IMR-90 (cell line): ENCODE measurements at regions not wholly inside any gene's neighbourhood (a gene's known extent, or its start where the extent isn't known, plus 50 kb on each side); places are given as distances from the start of the nearest gene placed in this dataset.

Experiments
- ATAC-seq: fragments of 200-7000 bp; cut with Tn5 transposase; 2 replicates; pipeline ENCODE4 v1.9.1; 2020; ENCODE audit warnings: low read depth, mild to moderate bottlenecking, moderate library complexity
- BruUV-seq: library from RNA; stranded (reverse); fragments of 400-500 nt; replicated peaks from 2 replicates; lab custom pipeline; 2021; lab: Mats Ljungman, UMichigan
- CTCF ChIA-PET: fragments of 300-600 bp; formaldehyde crosslinking; extraction: SDS; loops from one replicate; lab custom pipeline; 2021; ENCODE audit warnings: antibody characterized with exemption; lab: Yijun Ruan, JAX
- POLR2A ChIA-PET: fragments of 300-600 bp; sonication (Branson Sonifier 250); formaldehyde crosslinking; loops from one replicate; lab custom pipeline; 2022; ENCODE audit warnings: antibody characterized with exemption; ENCODE audit not compliant: unreplicated experiment; lab: Charles Lee
- DNase-seq: peaks from one replicate; pipeline ENCODE4 v3.0.0; 2013
- H2AFZ ChIP-seq: replicated peaks from 2 replicates; pipeline ENCODE3; 2013; ENCODE audit warnings: low read length, mild to moderate bottlenecking; ENCODE audit not compliant: poor library complexity
- H2AK5ac ChIP-seq: 2 replicates; pipeline ENCODE4 v1.6.1; 2013; ENCODE audit warnings: low read depth, low read length, inconsistent platforms
- H2AK9ac ChIP-seq: replicated peaks from 2 replicates; pipeline ENCODE3; 2013; ENCODE audit warnings: mild to moderate bottlenecking, low read depth, low read length, moderate library complexity; ENCODE audit not compliant: poor library complexity
- H2BK120ac ChIP-seq: 2 replicates; pipeline ENCODE4 v1.6.1; 2013; ENCODE audit warnings: low read depth, low read length, inconsistent platforms
- H2BK15ac ChIP-seq: 3 replicates; pipeline ENCODE4 v1.6.1; 2013; ENCODE audit warnings: low read depth, low read length, inconsistent platforms
- H2BK20ac ChIP-seq: 2 replicates; pipeline ENCODE4 v1.6.1; 2013; ENCODE audit warnings: low read depth, mild to moderate bottlenecking, inconsistent platforms, low read length, moderate library complexity
- H2BK5ac ChIP-seq: 2 replicates; pipeline ENCODE4 v1.6.1; 2013; ENCODE audit warnings: mild to moderate bottlenecking, low read depth, low read length, inconsistent platforms; ENCODE audit not compliant: poor library complexity, severe bottlenecking
- H3K14ac ChIP-seq: replicated peaks from 2 replicates; pipeline ENCODE4 v1.6.1; 2013; ENCODE audit warnings: low read depth, low read length, inconsistent platforms
- H3K18ac ChIP-seq: 2 replicates; pipeline ENCODE4 v1.6.1; 2013; ENCODE audit warnings: low read depth, low read length, control low read depth
- H3K23ac ChIP-seq: 2 replicates; pipeline ENCODE4 v1.6.1; 2013; ENCODE audit warnings: low read depth, low read length, inconsistent platforms
- H3K27ac ChIP-seq: 2 replicates; pipeline ENCODE4 v1.5.1; 2013; ENCODE audit warnings: mild to moderate bottlenecking, control low read depth, low read length; ENCODE audit not compliant: insufficient read depth
- H3K27me3 ChIP-seq: 2 replicates; pipeline ENCODE4 v1.6.1; 2013; ENCODE audit warnings: low read length; ENCODE audit not compliant: control insufficient read depth, insufficient read depth
- H3K36me3 ChIP-seq: 2 replicates; pipeline ENCODE4 v1.6.1; 2013; ENCODE audit warnings: low read length, mixed read lengths; ENCODE audit not compliant: control insufficient read depth, insufficient read depth
- H3K4ac ChIP-seq: 2 replicates; pipeline ENCODE4 v1.6.1; 2013; ENCODE audit warnings: low read depth, low read length, inconsistent platforms
- H3K4me1 ChIP-seq: 2 replicates; pipeline ENCODE4 v1.6.1; 2013; ENCODE audit warnings: low read length, mixed read lengths; ENCODE audit not compliant: control insufficient read depth, insufficient read depth
- H3K4me2 ChIP-seq: 2 replicates; pipeline ENCODE4 v1.6.1; 2013; ENCODE audit warnings: low read depth, mild to moderate bottlenecking, control low read depth, low read length, moderate library complexity
- H3K4me3 ChIP-seq: 2 replicates; pipeline ENCODE4 v1.5.1; 2013; ENCODE audit warnings: low read depth, mild to moderate bottlenecking, control low read depth, low read length, moderate library complexity; ENCODE audit not compliant: insufficient read depth
- H3K56ac ChIP-seq: 2 replicates; pipeline ENCODE4 v1.6.1; 2013; ENCODE audit warnings: low read length, inconsistent platforms; ENCODE audit not compliant: insufficient read depth; ENCODE audit errors: extremely low read depth
- H3K79me1 ChIP-seq, 2 experiments: 2 replicates each; pipeline ENCODE4 v1.6.1; 2013; ENCODE audit warnings: low read length in 2 of 2, inconsistent platforms in 1 of 2, low read depth in 1 of 2
- H3K9ac ChIP-seq: 2 replicates; pipeline ENCODE4 v1.6.1; 2013; ENCODE audit warnings: low read depth, low read length, control low read depth
- H3K9me1 ChIP-seq: 2 replicates; pipeline ENCODE4 v1.6.1; 2013; ENCODE audit warnings: low read length, inconsistent platforms; ENCODE audit not compliant: insufficient read depth
- H3K9me3 ChIP-seq: 2 replicates; pipeline ENCODE4 v1.6.1; 2013; ENCODE audit warnings: low read length; ENCODE audit not compliant: control insufficient read depth, insufficient read depth
- H4K20me1 ChIP-seq: 2 replicates; pipeline ENCODE4 v1.6.1; 2013; ENCODE audit warnings: low read length, inconsistent platforms; ENCODE audit not compliant: insufficient read depth
- H4K5ac ChIP-seq: 2 replicates; pipeline ENCODE4 v1.6.1; 2013; ENCODE audit warnings: mild to moderate bottlenecking, low read depth, low read length, control low read depth
- H4K8ac ChIP-seq, 2 experiments: 2 replicates each; pipeline ENCODE4 v1.6.1; 2013; ENCODE audit warnings: low read depth in 2 of 2, low read length in 2 of 2, control low read depth in 1 of 2, inconsistent platforms in 1 of 2
- H4K91ac ChIP-seq: 2 replicates; pipeline ENCODE4 v1.6.1; 2013; ENCODE audit warnings: low read depth, low read length, inconsistent platforms; ENCODE audit not compliant: insufficient read depth
- MAFK ChIP-seq: IDR thresholded peaks from 2 replicates; pipeline ENCODE4 v1.6.1; 2012; ENCODE audit warnings: low read depth, low read length, improper control_type of control experiment
- USF2 ChIP-seq: fragments of 150-350 bp; IDR thresholded peaks from 2 replicates; pipeline ENCODE4 v1.6.1; 2017; ENCODE audit warnings: mild to moderate bottlenecking, antibody characterized with exemption, low read length, low read depth
- WGBS, 2 experiments: methylation state at CpG; one replicate each; pipeline versions ENCODE4 v1.1.5 to v1.1.7; 2013; ENCODE audit warnings: missing lambda C conversion rate in 2 of 2; ENCODE audit not compliant: insufficient read length in 1 of 2; ENCODE audit errors: extremely low coverage in 2 of 2; 5-methylcytosine and 5-hydroxymethylcytosine counted together
- dilution Hi-C: fragments of 300-500 bp; cut with HindIII; formaldehyde crosslinking; loops from one replicate; pipeline ENCODE4 v1.14.3; 2018; ENCODE audit warnings: low sequenced_read_pairs; ENCODE audit not compliant: unreplicated experiment
- in situ Hi-C: fragments of 300-500 bp; cut with MboI; formaldehyde crosslinking; loops from 3 replicates; pipeline ENCODE4 v1.14.3; 2019; ENCODE audit warnings: low sequenced_read_pairs, inconsistent platforms, mixed read lengths
- intact Hi-C: fragments of 100-400 bp; cut with micrococcal nuclease; formaldehyde crosslinking; loops from 2 replicates; pipeline ENCODE4 v1.10.0; 2022

- H3K79me1 ChIP-seq, result no peaks in the 10 kb centered on the region
- peak; percentile 64 for TF ChIP-seq MAFK
- no peak for TF ChIP-seq USF2
- no peak overlapping the region for H3K4me2 ChIP-seq
- no peak overlapping the region for H3K27ac ChIP-seq
- H3K4me1 ChIP-seq, result peaks cover 5% of the 10 kb centered on the region; the same call in 1 of the 2 replicates
- H4K5ac ChIP-seq, result peak overlapping the region; percentile 61; the same call in 1 of the 2 replicates
- DNase-seq (peak; percentile 71), ATAC-seq (peak; percentile 81)
- BruUV-seq, result no TSS peak
- H3K56ac ChIP-seq, result no peak overlapping the region
- H3K4me3 ChIP-seq, result no peak overlapping the region
- H3K18ac ChIP-seq, result 0 out of 2 replicates have a peak overlapping the region, but pooled peaks have one; percentile 26
- H2AFZ ChIP-seq, result no peak overlapping the region
- H3K23ac ChIP-seq, result no peak overlapping the region
- H4K8ac ChIP-seq, result peak overlapping the region in 1 of 2 experiments; percentile 47; a peak in 2 of 4 replicates
- no peak overlapping the region for H3K9ac ChIP-seq
- CTCF ChIA-PET, result no interaction called here
- H3K14ac ChIP-seq, result 0 out of 2 replicates have a peak overlapping the region, but pooled peaks have one; percentile 11
- H3K4ac ChIP-seq, result no peak overlapping the region
- H2BK20ac ChIP-seq, result no peak overlapping the region; the same call in 1 of the 2 replicates
- peak overlapping the region; percentile 28; the same call in 1 of the 2 replicates for H2BK120ac ChIP-seq
- no CpG with 5 or more reads among the region's 2 CpGs for WGBS, 2 experiments
- dilution Hi-C loops (no loop called here), intact Hi-C loops (no loop called here), in situ Hi-C loops (no loop called here)
- no peaks in the 10 kb centered on the region for H3K27me3 ChIP-seq
- H2AK5ac ChIP-seq, result no peak overlapping the region
- H4K91ac ChIP-seq, result no peak overlapping the region
- no peaks in the 10 kb centered on the region for H4K20me1 ChIP-seq
- 0 out of 2 replicates have a peak, but pooled peaks cover 4% of the 10 kb centered on the region for H3K9me1 ChIP-seq
- no peak overlapping the region for H2AK9ac ChIP-seq
- H3K9me3 ChIP-seq, result no peaks in the 10 kb centered on the region
- H2BK15ac ChIP-seq, result no peak overlapping the region
- H3K36me3 ChIP-seq, result no peaks in the 10 kb centered on the region
- peak overlapping the region; percentile 12 for H2BK5ac ChIP-seq
- POLR2A ChIA-PET, result no interaction called here
Measured at GRCh38 chr12:76623931-76624330, 64.4 kb upstream of the OSBPL8 start.
